Astrocyte of the cerebellum (primary cell): ENCODE measurements at regions not wholly inside any gene's neighbourhood (a gene's known extent, or its start where the extent isn't known, plus 50 kb on each side); places are given as distances from the start of the nearest gene placed in this dataset.

Experiments used
- DNase-seq: peaks from one replicate; pipeline ENCODE4 v3.0.0-alpha.2; 2011; ENCODE audit warnings: low read depth
- H3K4me3 ChIP-seq: 2 replicates; pipeline ENCODE4 v1.5.1; 2011; ENCODE audit warnings: mild to moderate bottlenecking, low read depth, low read length, moderate library complexity
- in situ Hi-C: cut with HindIII; loops from 2 replicates; pipeline ENCODE4 v1.10.0; 2017; ENCODE audit warnings: low sequenced_read_pairs
- TF ChIP-seq, protein P1 (sequence below): IDR thresholded peaks from 2 replicates; pipeline ENCODE4 v1.5.1; 2012; ENCODE audit warnings: low read length, low read depth, moderate library complexity, mild to moderate bottlenecking; ENCODE audit errors: missing control alignments

DNA sequence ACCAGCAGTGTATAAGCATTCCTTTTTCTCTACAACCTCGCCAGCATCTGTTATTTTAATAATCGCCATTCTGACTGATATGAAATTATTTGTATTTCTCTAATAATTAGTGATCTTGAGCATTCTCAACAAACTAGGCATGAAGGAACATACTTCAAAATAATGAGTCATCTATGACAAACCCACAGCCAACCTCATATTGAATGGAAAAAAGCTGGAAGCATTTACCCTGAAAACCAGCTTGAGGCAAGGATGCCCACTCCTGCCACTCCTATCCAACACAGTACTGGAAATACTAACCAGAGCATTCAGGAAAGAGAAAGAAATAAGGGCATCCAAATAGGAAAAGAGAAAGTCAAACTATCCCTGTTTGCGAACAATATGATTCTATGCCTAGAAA is 390.6 kb upstream of the ID4 start:
- DNase-seq: no peak
- H3K4me3 ChIP-seq: no peak overlapping the region
- TF ChIP-seq, protein P1, sequence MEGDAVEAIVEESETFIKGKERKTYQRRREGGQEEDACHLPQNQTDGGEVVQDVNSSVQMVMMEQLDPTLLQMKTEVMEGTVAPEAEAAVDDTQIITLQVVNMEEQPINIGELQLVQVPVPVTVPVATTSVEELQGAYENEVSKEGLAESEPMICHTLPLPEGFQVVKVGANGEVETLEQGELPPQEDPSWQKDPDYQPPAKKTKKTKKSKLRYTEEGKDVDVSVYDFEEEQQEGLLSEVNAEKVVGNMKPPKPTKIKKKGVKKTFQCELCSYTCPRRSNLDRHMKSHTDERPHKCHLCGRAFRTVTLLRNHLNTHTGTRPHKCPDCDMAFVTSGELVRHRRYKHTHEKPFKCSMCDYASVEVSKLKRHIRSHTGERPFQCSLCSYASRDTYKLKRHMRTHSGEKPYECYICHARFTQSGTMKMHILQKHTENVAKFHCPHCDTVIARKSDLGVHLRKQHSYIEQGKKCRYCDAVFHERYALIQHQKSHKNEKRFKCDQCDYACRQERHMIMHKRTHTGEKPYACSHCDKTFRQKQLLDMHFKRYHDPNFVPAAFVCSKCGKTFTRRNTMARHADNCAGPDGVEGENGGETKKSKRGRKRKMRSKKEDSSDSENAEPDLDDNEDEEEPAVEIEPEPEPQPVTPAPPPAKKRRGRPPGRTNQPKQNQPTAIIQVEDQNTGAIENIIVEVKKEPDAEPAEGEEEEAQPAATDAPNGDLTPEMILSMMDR: no peak
- in situ Hi-C loops: loop anchor here (25.0 kb wide), 1 partner anchor 109 kb away; no protein-coding TSS in a partner anchor

DNA sequence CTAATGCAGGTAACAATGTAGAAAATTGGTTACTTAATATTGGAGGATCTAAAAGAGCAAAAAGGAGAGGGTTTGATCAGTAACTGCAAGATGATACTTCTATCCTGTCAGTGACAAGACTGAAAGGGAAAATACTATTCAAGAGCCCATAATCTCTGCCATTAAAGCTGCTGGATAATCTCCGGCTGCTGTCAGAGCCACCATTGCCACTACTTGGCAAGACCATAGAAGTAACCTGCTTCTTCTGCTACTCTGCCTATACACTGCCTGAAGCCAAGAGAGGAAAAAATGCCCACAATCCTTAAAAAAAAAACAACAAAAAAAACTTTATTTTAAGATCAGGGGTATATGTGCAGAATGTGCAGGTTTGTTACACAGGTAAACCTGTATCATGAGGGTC is 386.5 kb upstream of the ID4 start:
- TF ChIP-seq, protein P1: no peak
- H3K4me3 ChIP-seq: no peak overlapping the region
- in situ Hi-C loops: no loop called here
- DNase-seq: no peak

- no peak overlapping the region for H3K4me3 ChIP-seq
- in situ Hi-C loops: no loop called here
- TF ChIP-seq, protein P1: no peak
- no peak for DNase-seq
Observed at GRCh38 chr6:19452495-19452894, 384.7 kb upstream of the ID4 start.

DNA sequence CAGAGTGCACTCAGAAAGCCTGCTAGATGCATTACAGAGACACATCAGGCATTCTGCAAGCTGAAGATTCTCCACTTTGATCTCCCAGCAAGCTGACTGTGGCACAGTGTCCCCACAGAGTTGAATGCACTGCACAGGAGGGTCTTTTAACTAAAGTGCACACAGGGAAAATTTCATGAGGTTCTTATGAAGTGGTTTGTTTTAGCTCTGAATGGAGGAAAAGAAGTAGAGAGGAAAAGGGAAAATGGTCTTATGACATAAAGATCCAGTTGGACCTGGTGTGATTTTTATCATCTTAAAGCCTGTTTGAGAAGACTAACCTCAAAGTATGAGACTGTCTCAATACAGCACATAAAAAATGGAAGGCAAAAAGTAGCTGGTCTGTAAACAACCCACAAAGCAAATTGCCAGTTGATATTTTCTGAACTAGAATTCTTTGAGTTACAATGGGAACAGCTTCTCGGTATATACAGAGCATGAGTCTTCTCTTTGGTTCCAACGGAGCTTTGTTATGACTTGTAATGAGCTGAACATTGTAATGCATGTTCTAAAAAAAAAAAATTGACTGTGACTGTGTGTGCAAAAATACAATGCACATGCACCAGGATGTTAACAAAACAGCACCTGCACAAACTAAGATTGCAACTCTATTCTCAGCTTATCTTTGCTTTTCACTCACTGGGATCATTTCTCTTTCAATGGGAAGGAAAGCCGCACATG is 383.0 kb upstream of the ID4 start:
- in situ Hi-C loops: no loop called here
- no peak overlapping the region for H3K4me3 ChIP-seq
- DNase-seq: no peak
- TF ChIP-seq, protein P1: no peak

DNA sequence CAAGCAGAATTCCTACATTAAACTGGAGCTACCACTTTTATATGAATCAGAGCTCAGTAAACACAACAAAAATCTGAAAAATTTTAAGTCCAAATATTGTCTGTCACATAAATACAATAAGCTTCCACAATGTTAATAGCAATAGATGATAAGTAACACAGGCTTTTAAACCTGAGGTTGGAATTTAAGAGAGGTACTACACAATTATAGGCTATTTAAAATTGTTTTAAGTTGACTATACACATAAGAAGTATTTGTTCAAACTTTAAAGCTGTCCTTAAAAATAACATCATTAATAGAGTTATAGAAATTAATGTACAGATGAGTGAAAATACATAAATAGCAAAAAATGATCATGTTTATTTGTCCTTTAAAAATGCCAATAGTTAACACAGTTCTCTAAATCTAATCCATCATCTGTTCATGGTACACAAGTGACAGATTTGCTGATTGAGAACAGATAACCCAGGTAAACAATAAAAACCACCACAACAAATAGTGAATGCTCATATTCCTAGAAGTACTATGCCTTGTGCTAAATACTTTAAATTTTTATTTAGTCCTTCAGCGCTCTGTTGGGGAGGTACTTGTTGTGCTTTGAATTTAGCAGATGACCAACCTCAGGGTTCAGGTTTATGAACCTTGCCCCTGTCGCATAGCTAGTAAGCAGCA is 382.3 kb upstream of the ID4 start:
- no peak for DNase-seq
- TF ChIP-seq, protein P1: no peak
- no peak overlapping the region for H3K4me3 ChIP-seq
- in situ Hi-C loops: no loop called here

DNA sequence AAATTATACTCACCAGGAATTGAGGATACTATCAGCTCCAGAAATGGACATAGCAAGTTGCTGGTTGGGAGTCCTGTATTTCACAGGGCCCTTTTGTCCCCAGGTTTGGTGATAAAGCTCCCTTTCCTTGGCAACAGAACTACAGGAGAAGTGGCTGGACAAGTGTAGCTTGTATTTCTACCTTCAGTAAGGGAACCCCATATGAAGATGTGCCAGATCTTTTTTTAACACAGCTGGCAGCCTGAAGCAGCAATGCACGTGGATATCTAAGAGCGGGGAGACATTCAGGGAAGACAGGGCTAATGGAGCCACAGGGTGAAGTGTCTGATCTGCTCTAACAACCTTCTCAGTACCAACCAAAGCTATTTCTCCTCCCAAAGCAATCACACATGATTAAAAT is 373.9 kb upstream of the ID4 start:
- no peak for DNase-seq
- H3K4me3 ChIP-seq: no peak overlapping the region
- TF ChIP-seq, protein P1: no peak
- in situ Hi-C loops: no loop called here
